Neuronal stem cell (in vitro differentiated cells): ENCODE measurements at regions not wholly inside any gene's neighbourhood (a gene's known extent, or its start where the extent isn't known, plus 50 kb on each side); places are given as distances from the start of the nearest gene placed in this dataset.

Experiments used
- DNase-seq: peaks from one replicate; pipeline ENCODE4 v3.0.0-alpha.2; 2013; ENCODE audit warnings: low spot score
- H2AFZ ChIP-seq: one replicate; pipeline ENCODE4 v1.6.1; 2013; ENCODE audit warnings: mild to moderate bottlenecking, low read length, inconsistent platforms
- H2AK5ac ChIP-seq: 2 replicates; pipeline ENCODE4 v1.6.1; 2013; ENCODE audit warnings: low read depth, mild to moderate bottlenecking, inconsistent platforms, low read length, moderate library complexity, mixed read lengths
- H2BK120ac ChIP-seq: 2 replicates; pipeline ENCODE4 v1.6.1; 2013; ENCODE audit warnings: low read depth, mild to moderate bottlenecking, inconsistent platforms, low read length, moderate library complexity, mixed read lengths
- H2BK12ac ChIP-seq: one replicate; pipeline ENCODE4 v1.6.1; 2013; ENCODE audit warnings: low read length, inconsistent platforms
- H2BK15ac ChIP-seq: 2 replicates; pipeline ENCODE4 v1.6.1; 2013; ENCODE audit warnings: mild to moderate bottlenecking, low read length, inconsistent platforms, mixed read lengths
- H2BK5ac ChIP-seq: one replicate; pipeline ENCODE4 v1.6.1; 2013; ENCODE audit warnings: inconsistent platforms, mild to moderate bottlenecking, low read length, moderate library complexity
- H3K14ac ChIP-seq: one replicate; pipeline ENCODE4 v1.6.1; 2013; ENCODE audit warnings: low read length, inconsistent platforms
- H3K18ac ChIP-seq: 2 replicates; pipeline ENCODE4 v1.6.1; 2013; ENCODE audit warnings: low read length, inconsistent platforms
- H3K23ac ChIP-seq: 2 replicates; pipeline ENCODE4 v1.6.1; 2013; ENCODE audit warnings: low read depth, mild to moderate bottlenecking, mixed read lengths, low read length, inconsistent platforms; ENCODE audit not compliant: poor library complexity
- H3K27ac ChIP-seq: replicated peaks from 3 replicates; pipeline ENCODE4 v1.5.1; 2013; ENCODE audit warnings: low read length, inconsistent platforms
- H3K27me3 ChIP-seq, 3 experiments: 2 replicates each; pipeline ENCODE4 v1.6.1; 2013; ENCODE audit warnings: low read length in 3 of 3, mild to moderate bottlenecking in 2 of 3, inconsistent platforms in 1 of 3, low read depth in 1 of 3, mixed read lengths in 1 of 3, moderate library complexity in 1 of 3; ENCODE audit not compliant: control insufficient read depth in 3 of 3, insufficient read depth in 3 of 3
- H3K36me3 ChIP-seq, 2 donors: replicated peaks in 1 of 2; 2 replicates each; pipeline ENCODE4 v1.6.1; 2013; ENCODE audit warnings: low read length in 2 of 2; ENCODE audit not compliant: control insufficient read depth in 2 of 2, insufficient read depth in 2 of 2
- H3K4ac ChIP-seq: 2 replicates; pipeline ENCODE4 v1.6.1; 2013; ENCODE audit warnings: inconsistent platforms, mild to moderate bottlenecking, low read length, moderate library complexity
- H3K4me1 ChIP-seq, 2 donors: 1 replicate in 1 of 2; 2 replicates in 1 of 2; pipeline ENCODE4 v1.6.1; 2013; ENCODE audit warnings: low read length in 2 of 2, low read depth in 1 of 2; ENCODE audit not compliant: control insufficient read depth in 2 of 2, insufficient read depth in 1 of 2
- H3K4me2 ChIP-seq: one replicate; pipeline ENCODE4 v1.6.1; 2013; ENCODE audit warnings: mild to moderate bottlenecking, low read length, inconsistent platforms; ENCODE audit not compliant: insufficient read depth, poor library complexity, severe bottlenecking
- H3K4me3 ChIP-seq, 2 donors: 2 replicates each; pipeline ENCODE4 v1.5.1; 2013; ENCODE audit warnings: low read length in 2 of 2, mild to moderate bottlenecking in 2 of 2, inconsistent platforms in 1 of 2, moderate library complexity in 1 of 2
- H3K79me1 ChIP-seq: one replicate; pipeline ENCODE4 v1.6.1; 2013; ENCODE audit warnings: low read depth, mild to moderate bottlenecking, inconsistent platforms, low read length, moderate library complexity
- H3K9ac ChIP-seq: one replicate; pipeline ENCODE4 v1.6.1; 2013; ENCODE audit warnings: mild to moderate bottlenecking, low read depth, low read length, inconsistent platforms; ENCODE audit not compliant: poor library complexity
- H3K9me3 ChIP-seq, 2 donors: replicated peaks in 1 of 2; 2 replicates each; pipeline versions ENCODE3 to v1.6.1; 2013; ENCODE audit warnings: low read length in 2 of 2, mild to moderate bottlenecking in 2 of 2, inconsistent platforms in 1 of 2, low read depth in 1 of 2, mixed read lengths in 1 of 2, moderate library complexity in 1 of 2; ENCODE audit not compliant: control insufficient read depth in 2 of 2, insufficient read depth in 1 of 2
- H4K8ac ChIP-seq: one replicate; pipeline ENCODE4 v1.6.1; 2013; ENCODE audit warnings: low read depth, mild to moderate bottlenecking, inconsistent platforms, low read length, moderate library complexity
- H4K91ac ChIP-seq: one replicate; pipeline ENCODE4 v1.6.1; 2013; ENCODE audit warnings: low read length, low read depth, mild to moderate bottlenecking, inconsistent platforms; ENCODE audit not compliant: poor library complexity
- WGBS, 2 donors: extraction: QIAGEN DNeasy Blood & Tissue Kit; methylation state at CpG; one replicate each; pipeline ENCODE4 v1.1.7; 2013; ENCODE audit warnings: missing lambda C conversion rate in 2 of 2, mixed read lengths in 1 of 2; ENCODE audit not compliant: insufficient read length in 2 of 2, insufficient replicate concordance in 1 of 2; ENCODE audit errors: extremely low coverage in 2 of 2; 5-methylcytosine and 5-hydroxymethylcytosine counted together

DNA sequence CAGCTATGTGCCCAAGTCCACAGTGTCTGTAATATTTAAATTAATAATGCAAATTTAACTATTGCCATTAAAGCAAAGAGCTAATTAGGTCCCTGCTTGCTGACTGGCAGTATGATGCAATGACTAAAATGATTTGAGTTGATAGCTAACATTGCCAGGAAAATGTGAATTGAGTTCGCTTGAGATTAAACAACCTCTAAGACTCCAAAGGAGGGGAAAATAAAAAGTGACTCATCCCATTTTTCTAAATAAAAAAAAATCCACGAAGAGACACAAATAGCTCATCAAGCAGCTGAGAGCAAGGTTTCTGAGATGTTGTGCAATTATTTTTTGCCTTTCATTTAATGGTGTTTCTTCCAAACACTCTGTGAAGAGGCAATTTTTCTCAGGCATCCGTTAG lies 413.0 kb downstream of the MTX2 start:
- no peak overlapping the region for H3K27ac ChIP-seq
- no peak overlapping the region for H3K18ac ChIP-seq
- H3K23ac ChIP-seq = no peak overlapping the region
- no peaks in the 10 kb centered on the region for H3K4me1 ChIP-seq
- no peaks in the 10 kb centered on the region for H3K9me3 ChIP-seq
- peaks cover 0 to 12% (median 0%) of the 10 kb centered on the region in 3 experiments for H3K27me3 ChIP-seq
- no peaks in the 10 kb centered on the region for H3K79me1 ChIP-seq
- H2AFZ ChIP-seq = no peak overlapping the region
- H3K9ac ChIP-seq = no peak overlapping the region
- H2BK12ac ChIP-seq = no peak overlapping the region
- H2BK15ac ChIP-seq = no peak overlapping the region
- H4K91ac ChIP-seq = no peak overlapping the region
- H3K36me3 ChIP-seq = no peaks in the 10 kb centered on the region
- no peak overlapping the region for H2BK5ac ChIP-seq
- no peak overlapping the region for H3K14ac ChIP-seq
- no peak for DNase-seq
- no peak overlapping the region for H3K4ac ChIP-seq
- no peak overlapping the region for H2BK120ac ChIP-seq
- H3K4me3 ChIP-seq = no peak overlapping the region
- WGBS, 2 donors = no CpG with 5 or more reads among the region's 3 CpGs
- no peak overlapping the region for H3K4me2 ChIP-seq
- no peak overlapping the region for H2AK5ac ChIP-seq
- no peak overlapping the region for H4K8ac ChIP-seq

- no peak overlapping the region for H4K8ac ChIP-seq
- H3K27ac ChIP-seq = no peak overlapping the region
- no peak overlapping the region for H2BK15ac ChIP-seq
- no peaks in the 10 kb centered on the region for H3K9me3 ChIP-seq
- H3K27me3 ChIP-seq = peaks cover 0 to 15% (median 0%) of the 10 kb centered on the region in 3 experiments
- H3K4ac ChIP-seq = no peak overlapping the region
- no peaks in the 10 kb centered on the region for H3K79me1 ChIP-seq
- DNase-seq = no peak
- no peak overlapping the region for H2AFZ ChIP-seq
- no peak overlapping the region for H3K18ac ChIP-seq
- H3K23ac ChIP-seq = no peak overlapping the region
- no peak overlapping the region for H2BK12ac ChIP-seq
- no CpG with 5 or more reads among the region's 1 CpG for WGBS, 2 donors
- H2AK5ac ChIP-seq = no peak overlapping the region
- no peak overlapping the region for H2BK120ac ChIP-seq
- H4K91ac ChIP-seq = no peak overlapping the region
- H3K14ac ChIP-seq = no peak overlapping the region
- no peak overlapping the region for H3K4me3 ChIP-seq
- H3K4me1 ChIP-seq = no peaks in the 10 kb centered on the region
- H3K36me3 ChIP-seq = no peaks in the 10 kb centered on the region
- H3K4me2 ChIP-seq = no peak overlapping the region
- no peak overlapping the region for H2BK5ac ChIP-seq
- H3K9ac ChIP-seq = no peak overlapping the region
Observed at GRCh38 chr2:176683618-176684111, 414.4 kb downstream of the MTX2 start.

GRCh38 chr2:176685908-176686307 lies 416.7 kb downstream of the MTX2 start:
- no CpG with 5 or more reads among the region's 3 CpGs for WGBS, 2 donors
- Histone ChIP-seq H3K18ac (no peak overlapping the region), H3K4ac (no peak overlapping the region), H2BK5ac (no peak overlapping the region), H2AFZ (no peak overlapping the region), H3K4me3 (no peak overlapping the region), H3K9me3 (no peaks in the 10 kb centered on the region), H3K79me1 (no peaks in the 10 kb centered on the region), H3K14ac (no peak overlapping the region), H2BK120ac (no peak overlapping the region), H3K23ac (no peak overlapping the region), H3K9ac (no peak overlapping the region), H3K4me2 (no peak overlapping the region), H4K8ac (no peak overlapping the region), H2BK12ac (no peak overlapping the region), H3K27ac (no peak overlapping the region), H4K91ac (no peak overlapping the region), H3K36me3 (no peaks in the 10 kb centered on the region), H3K27me3 (peaks cover 0 to 15% (median 0%) of the 10 kb centered on the region in 3 experiments), H2AK5ac (no peak overlapping the region), H3K4me1 (no peaks in the 10 kb centered on the region), H2BK15ac (no peak overlapping the region)
- DNase-seq = no peak

- H4K8ac ChIP-seq = no peak overlapping the region
- peaks cover 0 to 15% (median 0%) of the 10 kb centered on the region in 3 experiments for H3K27me3 ChIP-seq
- H2BK15ac ChIP-seq = no peak overlapping the region
- no peak for DNase-seq
- H2AK5ac ChIP-seq = no peak overlapping the region
- no peaks in the 10 kb centered on the region for H3K9me3 ChIP-seq
- no peak overlapping the region for H4K91ac ChIP-seq
- no peak overlapping the region for H3K14ac ChIP-seq
- H2AFZ ChIP-seq = no peak overlapping the region
- no peak overlapping the region for H3K27ac ChIP-seq
- H3K4me2 ChIP-seq = no peak overlapping the region
- H3K18ac ChIP-seq = no peak overlapping the region
- no peak overlapping the region for H2BK5ac ChIP-seq
- WGBS, 2 donors = no CpG with 5 or more reads among the region's 3 CpGs
- H2BK120ac ChIP-seq = no peak overlapping the region
- no peak overlapping the region for H3K4ac ChIP-seq
- no peak overlapping the region for H3K9ac ChIP-seq
- H3K4me1 ChIP-seq = no peaks in the 10 kb centered on the region
- no peak overlapping the region for H3K4me3 ChIP-seq
- H3K23ac ChIP-seq = no peak overlapping the region
- no peaks in the 10 kb centered on the region for H3K79me1 ChIP-seq
- H2BK12ac ChIP-seq = no peak overlapping the region
- H3K36me3 ChIP-seq = no peaks in the 10 kb centered on the region
Observed at GRCh38 chr2:176686328-176686727, 417.1 kb downstream of the MTX2 start.
